ENCODE measurements at regions not wholly inside any gene's neighbourhood (a gene's known extent, or its start where the extent isn't known, plus 50 kb on each side); places are given as distances from the start of the nearest gene placed in this dataset.

DNA sequence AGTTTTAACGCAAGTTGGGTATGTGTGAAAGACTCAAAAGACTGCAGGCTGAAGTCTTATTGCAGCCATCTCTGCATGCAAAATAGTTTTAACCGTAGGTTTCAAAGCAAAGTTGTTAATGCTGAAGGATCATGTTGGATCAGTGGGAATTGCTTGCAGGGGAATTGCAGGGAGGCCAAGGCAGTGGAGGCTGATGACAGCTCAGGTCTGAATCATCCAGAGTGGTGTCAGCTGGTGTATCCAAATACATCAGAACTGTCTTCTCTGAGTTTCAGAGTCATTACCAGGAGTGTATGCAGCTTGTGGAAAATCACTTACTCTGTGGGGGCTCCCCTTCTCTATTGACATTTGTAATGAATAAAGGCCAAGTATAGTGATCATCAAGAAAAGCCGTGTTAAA, 435.7 kb downstream of the SH3GL2 start:
- BruUV-seq (replicated peaks) = no TSS peak
- no peak overlapping the region for H3K4me3 ChIP-seq
- DNase-seq (ENCODE audit: extremely low read depth in 1 of 4, low spot score in 3 of 4) (no peak), FAIRE-seq (no peak), ATAC-seq (no peak)
- in situ Hi-C loops (cut with MboI) = no loop called here
- POLR2A ChIA-PET = no interaction called here
- no peak for TF ChIP-seq HNRNPK (IDR thresholded peaks at IDR 0.05; ENCODE audit: low read depth, low read length, poor library complexity, severe bottlenecking)
- no peak for TF ChIP-seq TFE3 (CRISPR knock-in tag; IDR thresholded peaks at IDR 0.05)
- TF ChIP-seq SETDB1 (IDR thresholded peaks at IDR 0.05; ENCODE audit: low read length) = no peak
- TF ChIP-seq NRF1 (conservative IDR thresholded peaks at IDR 0.05 in 1 of 2, IDR thresholded peaks at IDR 0.05 in 1 of 2) = no peak
- TF ChIP-seq, protein P1, sequence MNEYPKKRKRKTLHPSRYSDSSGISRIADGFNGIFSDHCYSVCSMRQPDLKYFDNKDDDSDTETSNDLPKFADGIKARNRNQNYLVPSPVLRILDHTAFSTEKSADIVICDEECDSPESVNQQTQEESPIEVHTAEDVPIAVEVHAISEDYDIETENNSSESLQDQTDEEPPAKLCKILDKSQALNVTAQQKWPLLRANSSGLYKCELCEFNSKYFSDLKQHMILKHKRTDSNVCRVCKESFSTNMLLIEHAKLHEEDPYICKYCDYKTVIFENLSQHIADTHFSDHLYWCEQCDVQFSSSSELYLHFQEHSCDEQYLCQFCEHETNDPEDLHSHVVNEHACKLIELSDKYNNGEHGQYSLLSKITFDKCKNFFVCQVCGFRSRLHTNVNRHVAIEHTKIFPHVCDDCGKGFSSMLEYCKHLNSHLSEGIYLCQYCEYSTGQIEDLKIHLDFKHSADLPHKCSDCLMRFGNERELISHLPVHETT (CRISPR knock-in tag; conservative IDR thresholded peaks at IDR 0.05 in 1 of 2, IDR thresholded peaks at IDR 0.05 in 1 of 2) = no peak
- no peak for TF ChIP-seq TARDBP (IDR thresholded peaks at IDR 0.05)
- no peak for TF ChIP-seq HNRNPL (IDR thresholded peaks at IDR 0.05; ENCODE audit: low read depth, low read length)
- H3K36me3 ChIP-seq (ENCODE audit: control insufficient read depth, insufficient read depth, low read length) = no peaks in the 10 kb centered on the region
- intact Hi-C loops (cut with micrococcal nuclease) = no loop called here
- H3K9me1 ChIP-seq (ENCODE audit: control insufficient read depth, insufficient read depth, low read length) = no peaks in the 10 kb centered on the region
- no peaks in the 10 kb centered on the region for H3K9me3 ChIP-seq (replicated peaks; ENCODE audit: control insufficient read depth, insufficient read depth, low read depth, low read length)
- H3K27ac ChIP-seq (ENCODE audit: extremely low read depth, low read depth, low read length) = no peak overlapping the region
- CTCF ChIA-PET (ENCODE audit: low intra/inter-chr PET ratio) = no interaction called here
- no peaks in the 10 kb centered on the region for H3K4me1 ChIP-seq (replicated peaks in 1 of 2; ENCODE audit: control insufficient read depth in 2 of 2, insufficient read depth in 2 of 2, low read length in 2 of 2)
- H4K20me1 ChIP-seq (replicated peaks; ENCODE audit: control insufficient read depth, insufficient read depth, low read length) = no peaks in the 10 kb centered on the region
- no peaks in the 10 kb centered on the region for H3K27me3 ChIP-seq (ENCODE audit: control insufficient read depth in 2 of 2, insufficient read depth in 2 of 2, low read length in 2 of 2)
- no peaks in the 10 kb centered on the region for H3K79me2 ChIP-seq (ENCODE audit: control insufficient read depth, insufficient read depth, low read length)
- WGBS (ENCODE audit: insufficient coverage, low coverage, missing lambda C conversion rate) = 0% methylated on average over 3 of the region's 3 CpGs
- no peak overlapping the region for H3K4me2 ChIP-seq (ENCODE audit: insufficient read depth, low read length)
- H3K9ac ChIP-seq (ENCODE audit: insufficient read depth in 1 of 2, low read depth in 2 of 2, low read length in 2 of 2) = no peak overlapping the region
- H2AFZ ChIP-seq (ENCODE audit: low read depth, low read length) = no peak overlapping the region

Measured in K562 (cell line).